Karpas-422 (cell line): ENCODE measurements at regions not wholly inside any gene's neighbourhood (a gene's known extent, or its start where the extent isn't known, plus 50 kb on each side); places are given as distances from the start of the nearest gene placed in this dataset.

Experiments used
- DNase-seq: peaks from one replicate; pipeline ENCODE4 v3.0.0-alpha.2; 2015
- H2AFZ ChIP-seq: fragments of 200-600 bp; sonication (generic); 2 replicates; pipeline ENCODE4 v1.6.1; 2014; ENCODE audit warnings: antibody characterized with exemption, low read length, mixed read lengths
- H3K27ac ChIP-seq: fragments of 200-600 bp; sonication (generic); 2 replicates; pipeline ENCODE4 v1.5.1; 2014; ENCODE audit warnings: mild to moderate bottlenecking, low read length, moderate library complexity
- H3K27me3 ChIP-seq: fragments of 200-600 bp; sonication (generic); 2 replicates; pipeline ENCODE4 v1.6.1; 2014; ENCODE audit warnings: low read length, mixed read lengths
- H3K36me3 ChIP-seq: fragments of 200-600 bp; sonication (generic); 2 replicates; pipeline ENCODE4 v1.6.1; 2014; ENCODE audit warnings: low read length, mixed read lengths; ENCODE audit not compliant: insufficient read depth
- H3K4me1 ChIP-seq: fragments of 200-600 bp; sonication (generic); 2 replicates; pipeline ENCODE4 v1.6.1; 2014; ENCODE audit warnings: mild to moderate bottlenecking, low read length, mixed read lengths
- H3K4me2 ChIP-seq: fragments of 200-600 bp; sonication (generic); 2 replicates; pipeline ENCODE4 v1.6.1; 2014; ENCODE audit warnings: low read length, low read depth, mild to moderate bottlenecking; ENCODE audit not compliant: poor library complexity, severe bottlenecking
- H3K4me3 ChIP-seq: fragments of 200-600 bp; sonication (generic); 2 replicates; pipeline ENCODE4 v1.5.1; 2014; ENCODE audit warnings: mild to moderate bottlenecking, antibody characterized with exemption, low read length, mixed read lengths
- H3K79me2 ChIP-seq: fragments of 200-600 bp; sonication (generic); 2 replicates; pipeline ENCODE4 v1.6.1; 2014; ENCODE audit warnings: mild to moderate bottlenecking, low read length, mixed read lengths
- H3K9ac ChIP-seq: fragments of 200-600 bp; sonication (generic); 2 replicates; pipeline ENCODE4 v1.6.0; 2014; ENCODE audit warnings: low read length
- H3K9me2 ChIP-seq: fragments of 200-600 bp; sonication (generic), shearing (Covaris generic); replicated peaks from 2 replicates; pipeline ENCODE4 v1.6.0; 2014; ENCODE audit warnings: mild to moderate bottlenecking, low read length, moderate library complexity; ENCODE audit not compliant: insufficient read depth
- H3K9me3 ChIP-seq: fragments of 300-700, 200-600 bp; sonication (generic); 2 replicates; pipeline ENCODE4 v1.6.1; 2014; ENCODE audit warnings: low read length, mixed read lengths
- H4K20me1 ChIP-seq: fragments of 200-600 bp; sonication (generic); 2 replicates; pipeline ENCODE4 v1.6.1; 2014; ENCODE audit warnings: mild to moderate bottlenecking, antibody characterized with exemption, low read length, low read depth; ENCODE audit not compliant: insufficient read depth

GRCh38 chr5:167150661-167151060 is 1140.8 kb upstream of the WWC1 start:
- no peak overlapping the region for H3K9ac ChIP-seq
- no peaks in the 10 kb centered on the region for H3K36me3 ChIP-seq
- H3K27me3 ChIP-seq: no peaks in the 10 kb centered on the region
- no peak overlapping the region for H2AFZ ChIP-seq
- H3K4me1 ChIP-seq: no peaks in the 10 kb centered on the region
- H3K9me3 ChIP-seq: peaks cover 3% of the 10 kb centered on the region; the same call in 1 of the 2 replicates
- H3K9me2 ChIP-seq: no peaks in the 10 kb centered on the region; the same call in 1 of the 2 replicates
- DNase-seq: no peak
- H3K4me2 ChIP-seq: no peak overlapping the region
- no peaks in the 10 kb centered on the region for H3K79me2 ChIP-seq
- no peak overlapping the region for H3K27ac ChIP-seq
- H4K20me1 ChIP-seq: no peaks in the 10 kb centered on the region
- no peak overlapping the region for H3K4me3 ChIP-seq

- no peaks in the 10 kb centered on the region for H3K36me3 ChIP-seq
- H3K9me2 ChIP-seq: no peaks in the 10 kb centered on the region; the same call in 1 of the 2 replicates
- H2AFZ ChIP-seq: no peak overlapping the region
- no peaks in the 10 kb centered on the region for H4K20me1 ChIP-seq
- H3K4me1 ChIP-seq: no peaks in the 10 kb centered on the region
- DNase-seq: no peak
- no peak overlapping the region for H3K4me2 ChIP-seq
- no peak overlapping the region for H3K27ac ChIP-seq
- H3K9me3 ChIP-seq: peaks cover 3% of the 10 kb centered on the region; the same call in 1 of the 2 replicates
- H3K9ac ChIP-seq: no peak overlapping the region
- H3K79me2 ChIP-seq: no peaks in the 10 kb centered on the region
- H3K27me3 ChIP-seq: no peaks in the 10 kb centered on the region
- H3K4me3 ChIP-seq: no peak overlapping the region
Measured at GRCh38 chr5:167152561-167152960, 1138.9 kb upstream of the WWC1 start.

- no peaks in the 10 kb centered on the region for H4K20me1 ChIP-seq
- no peak overlapping the region for H3K27ac ChIP-seq
- no peaks in the 10 kb centered on the region for H3K27me3 ChIP-seq
- no peak for DNase-seq
- H2AFZ ChIP-seq: no peak overlapping the region
- no peaks in the 10 kb centered on the region for H3K36me3 ChIP-seq
- H3K4me2 ChIP-seq: no peak overlapping the region
- H3K79me2 ChIP-seq: no peaks in the 10 kb centered on the region
- peaks cover 3% of the 10 kb centered on the region; the same call in 1 of the 2 replicates for H3K9me3 ChIP-seq
- no peak overlapping the region for H3K4me3 ChIP-seq
- no peak overlapping the region for H3K9ac ChIP-seq
- no peaks in the 10 kb centered on the region for H3K4me1 ChIP-seq
- no peaks in the 10 kb centered on the region for H3K9me2 ChIP-seq
Measured at GRCh38 chr5:167155387-167156005, 1135.9 kb upstream of the WWC1 start.

- H3K9ac ChIP-seq: no peak overlapping the region
- H3K36me3 ChIP-seq: no peaks in the 10 kb centered on the region
- DNase-seq: no peak
- H4K20me1 ChIP-seq: no peaks in the 10 kb centered on the region
- no peak overlapping the region for H2AFZ ChIP-seq
- no peaks in the 10 kb centered on the region for H3K4me1 ChIP-seq
- no peaks in the 10 kb centered on the region for H3K9me2 ChIP-seq
- H3K27me3 ChIP-seq: no peaks in the 10 kb centered on the region
- H3K9me3 ChIP-seq: peaks cover 3% of the 10 kb centered on the region; the same call in 1 of the 2 replicates
- H3K4me3 ChIP-seq: no peak overlapping the region
- no peaks in the 10 kb centered on the region for H3K79me2 ChIP-seq
- H3K4me2 ChIP-seq: no peak overlapping the region
- no peak overlapping the region for H3K27ac ChIP-seq
Measured at GRCh38 chr5:167156446-167156845, 1135.0 kb upstream of the WWC1 start.

- H4K20me1 ChIP-seq: no peaks in the 10 kb centered on the region
- no peak overlapping the region for H3K27ac ChIP-seq
- H3K9me2 ChIP-seq: no peaks in the 10 kb centered on the region
- H3K79me2 ChIP-seq: no peaks in the 10 kb centered on the region
- no peaks in the 10 kb centered on the region for H3K36me3 ChIP-seq
- no peaks in the 10 kb centered on the region for H3K4me1 ChIP-seq
- DNase-seq: no peak
- no peak overlapping the region for H3K9ac ChIP-seq
- H3K4me3 ChIP-seq: no peak overlapping the region
- no peak overlapping the region for H3K4me2 ChIP-seq
- no peaks in the 10 kb centered on the region for H3K9me3 ChIP-seq
- no peaks in the 10 kb centered on the region for H3K27me3 ChIP-seq
- no peak overlapping the region for H2AFZ ChIP-seq
Measured at GRCh38 chr5:167158588-167158987, 1132.9 kb upstream of the WWC1 start.

GRCh38 chr5:167160388-167160787 is 1131.1 kb upstream of the WWC1 start:
- Histone ChIP-seq H3K36me3 (no peaks in the 10 kb centered on the region), H3K27ac (no peak overlapping the region), H3K9ac (no peak overlapping the region), H3K4me1 (no peaks in the 10 kb centered on the region), H3K9me3 (no peaks in the 10 kb centered on the region), H3K27me3 (no peaks in the 10 kb centered on the region), H3K79me2 (no peaks in the 10 kb centered on the region), H3K4me2 (no peak overlapping the region), H3K9me2 (no peaks in the 10 kb centered on the region), H3K4me3 (no peak overlapping the region), H2AFZ (no peak overlapping the region), H4K20me1 (no peaks in the 10 kb centered on the region)
- DNase-seq: no peak

- Histone ChIP-seq H3K9ac (no peak overlapping the region), H3K27me3 (no peaks in the 10 kb centered on the region), H3K9me3 (no peaks in the 10 kb centered on the region), H3K36me3 (no peaks in the 10 kb centered on the region), H3K27ac (no peak overlapping the region), H3K4me2 (no peak overlapping the region), H3K4me3 (no peak overlapping the region), H2AFZ (no peak overlapping the region), H4K20me1 (no peaks in the 10 kb centered on the region), H3K79me2 (no peaks in the 10 kb centered on the region), H3K9me2 (no peaks in the 10 kb centered on the region), H3K4me1 (no peaks in the 10 kb centered on the region)
- DNase-seq: no peak
Measured at GRCh38 chr5:167166696-167167095, 1124.7 kb upstream of the WWC1 start.

GRCh38 chr5:167167191-167167795 is 1124.2 kb upstream of the WWC1 start:
- Histone ChIP-seq H3K9me2 (no peaks in the 10 kb centered on the region), H3K79me2 (no peaks in the 10 kb centered on the region), H4K20me1 (no peaks in the 10 kb centered on the region), H3K9ac (no peak overlapping the region), H3K36me3 (no peaks in the 10 kb centered on the region), H3K4me2 (no peak overlapping the region), H3K4me3 (no peak overlapping the region), H3K9me3 (no peaks in the 10 kb centered on the region), H2AFZ (no peak overlapping the region), H3K4me1 (no peaks in the 10 kb centered on the region), H3K27me3 (no peaks in the 10 kb centered on the region), H3K27ac (no peak overlapping the region)
- no peak for DNase-seq
